ENCODE measurements at regions not wholly inside any gene's neighbourhood (a gene's known extent, or its start where the extent isn't known, plus 50 kb on each side); places are given as distances from the start of the nearest gene placed in this dataset.

DNA sequence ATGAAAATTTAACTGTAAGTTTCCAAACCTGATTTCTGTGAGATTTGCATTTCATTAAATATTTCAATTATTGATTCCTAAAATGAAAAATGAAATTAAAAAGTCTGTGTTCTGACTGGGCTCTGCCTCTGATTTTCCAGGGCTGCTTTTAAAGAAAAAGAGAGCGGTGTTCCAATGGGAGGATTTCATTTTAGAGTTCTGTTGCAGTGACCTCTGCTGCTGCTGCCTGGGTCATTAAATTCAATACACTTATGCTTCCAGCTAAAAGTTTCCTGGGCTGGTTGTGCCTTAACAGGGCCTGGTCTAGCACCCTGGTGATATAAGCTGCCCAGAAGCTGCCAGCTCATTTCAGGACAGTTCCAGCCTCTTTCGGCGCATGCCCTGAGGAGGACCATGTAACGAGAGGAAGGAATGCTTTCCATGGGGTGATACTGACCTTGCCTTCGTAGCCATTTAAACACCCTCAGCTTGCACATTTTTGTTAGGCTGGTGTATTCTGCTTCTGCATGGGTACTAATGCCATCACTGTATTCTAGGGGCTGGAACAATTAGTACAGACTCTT lies 93.3 kb downstream of the TMEM174 start:
- DNase-seq (ENCODE audit: low spot score): no peak

DNA sequence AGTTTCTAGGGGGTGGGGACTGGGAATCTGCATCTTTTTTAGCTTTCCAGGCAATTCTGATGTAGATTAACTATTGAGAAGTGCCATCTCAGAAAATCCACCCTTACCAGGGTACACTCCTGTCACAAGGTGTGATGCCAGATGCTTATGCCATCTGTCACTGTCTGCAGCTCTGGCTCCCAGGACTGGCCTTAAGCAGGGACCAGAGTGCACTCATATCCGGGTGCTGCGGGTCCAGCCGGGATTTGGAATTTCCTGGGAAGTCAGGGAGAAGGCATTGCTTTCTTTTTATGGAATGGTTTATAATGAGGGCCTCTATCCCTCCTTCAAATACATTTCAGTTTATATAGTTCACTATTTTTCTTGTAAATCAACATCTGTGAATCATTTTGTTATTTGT lies 92.6 kb downstream of the TMEM174 start:
- DNase-seq (ENCODE audit: low spot score): no peak

DNA sequence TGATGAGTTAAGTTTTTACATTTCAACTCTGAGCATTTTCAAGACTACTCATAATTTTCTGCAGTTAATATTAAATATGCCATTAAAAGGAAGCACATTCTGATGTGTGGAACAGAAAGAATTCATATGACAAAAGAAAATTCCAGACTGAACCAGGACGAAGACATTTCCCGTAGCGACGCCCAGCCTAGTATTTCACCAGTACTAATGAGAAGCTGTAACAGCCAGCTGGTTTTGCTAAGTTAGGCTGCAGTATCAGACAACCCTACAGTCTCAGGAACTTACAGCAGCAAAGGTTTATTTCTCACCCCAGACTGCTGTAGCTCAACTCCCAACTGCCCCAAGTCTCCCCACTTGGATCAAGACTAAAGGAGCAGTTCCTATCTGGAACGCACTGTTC lies 91.6 kb downstream of the TMEM174 start:
- DNase-seq (ENCODE audit: low spot score): no peak

DNA sequence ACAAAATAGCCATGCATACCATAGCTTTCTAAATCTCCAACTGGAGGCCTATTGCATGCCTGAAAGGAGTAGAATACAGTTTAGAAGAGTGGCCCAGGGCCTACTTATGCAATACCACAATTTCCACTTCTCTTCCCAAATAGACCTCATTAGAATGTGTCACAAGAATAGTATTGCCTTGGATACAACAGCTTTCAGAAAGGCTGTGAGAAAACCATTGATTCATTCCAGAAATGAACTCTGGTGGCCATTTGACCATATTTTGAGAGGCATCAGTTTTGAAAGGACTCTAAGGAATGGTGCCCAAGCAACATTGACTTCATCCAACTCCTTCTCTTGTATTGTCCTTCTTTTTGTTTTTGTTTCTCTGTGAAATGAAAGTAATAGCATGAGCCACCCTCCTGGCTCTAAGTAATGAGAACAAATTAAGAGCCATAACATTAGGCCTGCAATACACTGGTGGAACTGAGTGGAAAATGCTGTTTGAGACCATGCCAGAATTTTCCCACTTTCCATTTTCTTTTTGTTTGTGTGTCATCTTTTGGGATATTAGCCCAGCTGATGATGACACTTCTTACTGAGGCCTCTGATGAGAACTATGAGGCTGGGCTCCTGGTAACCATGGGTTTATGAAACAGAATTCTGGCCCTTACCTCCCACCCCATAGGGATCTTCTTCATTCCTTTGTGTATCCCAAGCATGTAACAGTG lies 90.2 kb downstream of the TMEM174 start:
- no peak for DNase-seq (ENCODE audit: low spot score)

DNA sequence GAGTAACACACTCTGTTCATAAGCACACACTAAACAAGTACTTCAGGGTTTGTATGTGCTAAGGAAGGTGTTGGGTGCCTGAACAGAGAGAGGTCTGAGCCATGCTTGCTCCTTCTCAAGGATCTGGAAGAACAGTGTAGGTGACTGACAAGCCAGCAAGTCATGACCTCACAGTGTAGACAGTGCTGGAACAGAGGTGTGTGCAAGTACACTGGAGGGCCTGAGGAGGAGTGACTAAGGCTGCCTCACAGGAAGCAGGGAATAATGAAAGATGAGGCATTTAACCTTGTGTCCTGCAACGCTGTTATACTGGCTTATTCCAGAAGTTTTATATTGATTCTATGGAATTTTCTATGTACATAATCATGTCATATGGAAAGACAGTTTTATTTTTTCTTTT lies 83.9 kb downstream of the TMEM174 start:
- no peak for DNase-seq (ENCODE audit: low spot score)

DNA sequence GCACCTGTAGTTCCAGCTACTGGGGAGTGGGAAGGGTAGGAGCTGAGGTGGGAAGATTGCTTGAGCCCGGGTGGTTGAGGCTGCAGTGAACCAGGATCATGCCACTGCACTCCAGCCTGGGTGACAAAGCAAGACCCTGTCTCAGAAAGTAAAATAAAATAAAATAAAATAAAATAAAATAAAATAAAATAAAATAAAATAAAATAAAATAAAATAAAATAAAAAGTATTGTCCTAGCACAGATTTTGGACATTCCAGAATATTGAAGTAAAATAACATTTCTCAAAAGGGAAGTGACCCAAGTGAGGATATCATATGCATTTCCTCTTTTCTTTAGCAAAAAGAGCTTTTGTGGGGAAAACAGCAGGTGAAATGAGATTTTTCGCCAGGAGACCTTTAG lies 83.5 kb downstream of the TMEM174 start:
- DNase-seq (ENCODE audit: low spot score): no peak

DNA sequence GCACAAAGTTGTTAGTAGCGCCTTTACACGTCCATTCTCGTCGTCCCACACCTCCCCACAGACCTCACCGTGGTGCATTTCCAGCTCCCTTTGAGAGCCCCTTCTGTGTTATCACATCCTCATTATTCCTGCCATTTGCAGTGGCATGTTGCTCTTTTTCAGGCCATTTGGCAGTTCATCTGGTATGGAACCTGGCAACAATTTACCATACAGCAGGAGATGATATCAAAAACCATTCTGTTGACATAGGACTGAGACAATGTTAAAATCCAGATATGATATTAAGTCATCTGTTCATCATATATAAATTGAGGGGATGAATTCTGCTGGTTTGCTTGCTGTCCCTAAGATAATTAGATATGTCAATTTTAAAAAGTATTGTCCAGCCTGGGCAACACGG lies 83.0 kb downstream of the TMEM174 start:
- no peak for DNase-seq (ENCODE audit: low spot score)

DNA sequence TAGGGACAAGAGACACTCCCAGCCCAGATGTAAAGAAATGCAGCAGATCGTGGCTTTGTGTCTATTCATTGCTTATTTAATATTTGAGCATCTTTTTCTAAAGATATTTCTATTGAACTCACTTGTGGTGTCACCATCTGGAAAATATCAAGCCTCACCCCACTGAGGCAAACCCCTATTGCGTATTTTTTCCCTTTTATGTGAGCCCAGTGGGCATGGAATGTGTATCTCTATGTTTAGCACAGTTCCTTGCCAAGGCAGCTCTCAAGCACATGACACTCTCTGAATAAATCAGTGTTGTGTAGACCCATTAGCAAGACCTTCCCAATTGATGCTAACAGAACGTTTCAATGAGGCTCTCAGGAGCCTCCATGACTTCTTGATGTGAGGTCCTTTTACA lies 81.6 kb downstream of the TMEM174 start:
- DNase-seq (ENCODE audit: low spot score): no peak

DNA sequence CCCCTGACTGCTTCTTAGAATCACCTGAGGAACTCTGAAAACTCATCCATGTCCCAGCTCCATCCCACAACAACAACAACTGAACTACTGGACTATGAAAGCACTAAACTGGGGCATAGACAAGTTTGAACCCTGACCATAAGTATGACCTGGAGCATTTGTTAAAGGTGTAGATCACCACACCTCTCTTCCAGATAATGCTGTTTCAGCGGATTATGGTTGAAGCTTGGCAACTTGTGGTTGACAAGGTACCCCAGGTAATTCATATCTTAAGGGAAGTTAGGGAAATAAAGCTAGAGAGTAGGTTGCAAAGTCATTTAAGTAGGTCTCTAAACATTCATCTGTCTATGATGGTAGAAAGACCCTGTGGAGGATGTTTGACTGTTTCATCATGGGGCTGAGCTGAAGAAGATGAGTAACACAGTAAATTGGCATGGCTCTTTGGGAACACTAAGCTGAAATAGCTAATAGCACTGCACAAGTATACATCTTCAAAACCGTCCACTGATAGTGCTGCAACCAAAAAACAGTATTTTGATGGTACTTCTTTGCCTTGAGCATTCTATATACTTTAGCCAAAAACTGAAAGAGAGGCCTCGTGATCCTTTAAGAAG lies 80.2 kb downstream of the TMEM174 start:
- no peak for DNase-seq (ENCODE audit: low spot score)

DNA sequence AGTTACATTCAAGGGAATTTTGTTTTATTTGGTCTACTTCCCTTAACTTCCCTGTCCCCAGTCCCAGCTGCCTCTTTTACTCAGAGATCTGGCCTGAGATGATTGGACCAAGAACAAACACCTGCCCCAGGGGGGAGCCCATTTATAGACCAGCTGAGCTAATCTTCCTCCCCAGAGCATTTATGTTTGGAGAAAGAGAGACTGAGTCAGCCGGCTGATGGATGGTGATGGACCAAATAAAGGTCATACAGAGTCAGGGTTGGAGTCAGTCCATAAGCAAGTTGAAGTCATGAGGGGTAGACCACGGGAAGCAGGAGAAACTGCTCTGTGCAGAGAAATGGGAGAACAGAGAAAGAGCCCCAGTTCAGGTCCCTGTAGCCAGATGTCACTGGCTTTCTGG lies 77.7 kb downstream of the TMEM174 start:
- DNase-seq (ENCODE audit: low spot score): no peak

DNA sequence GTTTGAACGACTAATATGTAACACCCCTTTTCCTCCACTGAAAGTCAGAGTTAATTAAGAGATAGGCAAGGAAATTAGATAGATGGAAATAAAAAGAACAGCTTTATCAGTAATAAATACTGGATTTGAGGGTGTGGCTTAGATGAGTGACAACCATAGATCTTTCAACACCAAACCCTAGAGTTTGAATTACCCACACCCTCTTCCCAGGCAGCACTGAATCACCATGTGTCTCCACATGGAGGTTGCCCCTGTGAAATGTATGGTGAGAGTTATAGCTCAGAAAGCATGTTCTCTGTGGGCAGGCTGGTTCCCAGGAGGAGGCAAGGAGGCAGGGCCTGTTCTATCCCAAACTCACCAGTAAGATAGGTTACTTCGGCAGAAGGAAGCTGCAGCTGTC lies 69.7 kb downstream of the TMEM174 start:
- no peak for DNase-seq (ENCODE audit: low spot score)

DNA sequence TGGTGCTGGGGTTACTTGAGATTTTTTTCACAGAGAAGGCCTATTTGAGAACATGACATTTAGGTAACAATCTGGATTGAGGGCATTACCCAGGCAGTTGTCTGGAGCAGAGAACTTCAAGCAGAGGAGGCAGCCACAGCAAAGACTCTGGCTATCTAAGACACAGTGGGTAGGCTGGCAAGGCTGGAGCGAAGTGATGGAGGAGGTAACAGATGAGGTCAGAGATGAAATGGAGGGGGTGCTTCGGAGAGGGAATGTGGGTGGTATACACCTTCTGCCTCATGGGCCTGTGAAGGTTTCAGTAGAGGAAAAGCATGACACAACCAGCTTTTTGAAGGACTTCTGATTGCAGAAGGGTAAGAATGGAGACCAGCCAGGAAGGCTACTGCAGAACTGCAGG lies 65.9 kb downstream of the TMEM174 start:
- DNase-seq (ENCODE audit: low spot score): no peak

DNA sequence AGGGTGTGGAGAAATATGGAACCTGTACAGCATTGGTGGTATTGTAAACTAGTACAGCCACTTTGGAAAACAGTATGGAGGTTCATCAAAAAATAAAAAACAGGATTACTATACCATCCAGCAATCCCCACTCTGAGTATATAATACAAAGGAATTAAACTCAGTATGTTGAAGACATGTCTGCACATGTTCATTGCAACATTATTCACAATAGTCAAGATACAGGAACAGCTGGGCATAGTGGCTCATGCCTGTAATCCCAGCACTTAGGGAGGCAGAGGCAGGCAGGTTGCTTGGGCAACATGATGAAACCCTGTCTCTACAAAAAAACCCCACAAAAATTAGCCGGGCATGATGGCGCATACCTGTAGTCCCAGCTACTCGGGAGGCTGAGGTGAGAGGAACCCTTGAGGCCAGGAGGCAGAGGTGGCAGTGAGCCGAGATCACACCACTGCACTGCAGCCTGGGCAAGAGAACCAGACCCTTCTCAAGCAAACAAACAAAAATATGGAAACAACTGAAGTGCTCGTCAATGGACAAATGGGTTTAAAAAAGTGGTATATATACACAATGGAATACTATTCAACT lies 63.6 kb downstream of the TMEM174 start:
- DNase-seq (ENCODE audit: low spot score): no peak

DNA sequence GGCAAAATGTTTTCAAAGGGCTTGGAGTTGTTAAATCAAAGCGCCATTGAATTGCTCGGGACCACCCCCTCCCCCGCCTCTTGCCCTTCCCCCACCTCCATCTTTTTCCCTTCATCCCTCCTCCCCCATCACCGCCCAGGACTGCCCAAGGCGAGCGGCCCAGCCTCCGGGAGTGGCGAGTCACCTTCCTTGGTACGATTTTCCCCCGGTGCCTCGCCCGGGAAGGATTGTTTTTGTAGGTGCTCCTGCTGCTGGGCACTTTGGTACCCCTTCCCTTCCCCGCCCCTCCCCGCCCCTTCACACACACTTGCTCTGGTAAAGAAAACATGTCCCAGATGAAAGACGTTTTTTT lies 61.2 kb downstream of the TMEM174 start:
- DNase-seq (ENCODE audit: low spot score): no peak

DNA sequence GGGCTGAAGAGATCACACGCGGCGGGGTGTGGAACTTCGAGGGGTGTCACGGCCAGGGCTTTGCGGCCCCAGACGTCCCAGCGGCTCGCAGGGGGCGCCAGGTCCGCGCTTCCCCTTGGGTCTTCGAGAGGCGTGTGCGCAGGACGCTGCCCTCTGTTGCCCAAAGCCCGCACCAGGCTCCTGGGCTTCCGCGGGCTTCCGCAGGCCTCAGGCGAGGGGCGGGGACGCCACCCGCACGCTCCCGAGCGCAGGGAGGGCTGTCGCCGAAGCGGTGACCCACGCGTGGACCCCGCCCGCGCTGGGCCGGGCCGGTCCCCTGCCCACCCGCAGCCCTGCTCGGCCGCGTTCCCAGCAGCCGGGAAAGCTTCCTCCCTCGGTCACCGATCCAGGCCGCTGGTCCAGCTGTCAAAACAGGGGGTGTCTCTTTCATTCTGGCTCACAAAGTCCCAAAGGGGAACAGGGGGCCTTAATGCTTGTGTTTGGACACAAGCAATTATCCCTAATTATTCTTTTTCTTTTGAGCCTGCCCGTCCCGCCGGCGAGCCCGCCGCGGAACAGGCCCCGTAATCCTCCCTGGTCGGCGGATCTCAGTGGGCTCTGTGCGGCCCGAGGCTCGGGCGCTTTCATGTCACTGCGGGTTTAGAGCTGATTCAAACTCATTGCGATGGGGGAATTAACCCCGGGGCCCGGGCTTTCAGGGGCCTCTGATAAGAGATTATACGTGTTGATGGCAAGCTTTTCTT lies 60.6 kb downstream of the TMEM174 start:
- DNase-seq (ENCODE audit: low spot score): no peak

DNA sequence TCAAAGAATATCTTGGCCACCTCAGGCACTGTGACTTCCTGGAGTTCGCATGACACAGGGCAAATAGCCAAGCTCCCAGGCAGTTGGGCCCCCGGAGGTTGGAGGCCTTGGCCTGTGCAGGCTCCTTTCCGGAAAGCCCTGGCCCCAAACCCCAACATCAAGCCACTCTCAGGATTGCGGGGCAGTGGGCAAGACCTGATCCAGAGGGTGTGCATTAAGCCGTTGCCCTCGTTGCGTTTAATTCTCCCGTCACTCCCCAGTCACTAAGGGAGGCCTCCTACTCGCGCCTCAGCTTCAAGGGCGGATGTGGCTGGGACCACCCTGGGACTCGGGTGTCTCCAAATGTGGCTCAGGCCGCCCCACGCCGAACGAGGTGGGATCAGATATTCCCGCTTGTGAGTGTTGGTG lies 60.1 kb downstream of the TMEM174 start:
- DNase-seq (ENCODE audit: low spot score): no peak

DNA sequence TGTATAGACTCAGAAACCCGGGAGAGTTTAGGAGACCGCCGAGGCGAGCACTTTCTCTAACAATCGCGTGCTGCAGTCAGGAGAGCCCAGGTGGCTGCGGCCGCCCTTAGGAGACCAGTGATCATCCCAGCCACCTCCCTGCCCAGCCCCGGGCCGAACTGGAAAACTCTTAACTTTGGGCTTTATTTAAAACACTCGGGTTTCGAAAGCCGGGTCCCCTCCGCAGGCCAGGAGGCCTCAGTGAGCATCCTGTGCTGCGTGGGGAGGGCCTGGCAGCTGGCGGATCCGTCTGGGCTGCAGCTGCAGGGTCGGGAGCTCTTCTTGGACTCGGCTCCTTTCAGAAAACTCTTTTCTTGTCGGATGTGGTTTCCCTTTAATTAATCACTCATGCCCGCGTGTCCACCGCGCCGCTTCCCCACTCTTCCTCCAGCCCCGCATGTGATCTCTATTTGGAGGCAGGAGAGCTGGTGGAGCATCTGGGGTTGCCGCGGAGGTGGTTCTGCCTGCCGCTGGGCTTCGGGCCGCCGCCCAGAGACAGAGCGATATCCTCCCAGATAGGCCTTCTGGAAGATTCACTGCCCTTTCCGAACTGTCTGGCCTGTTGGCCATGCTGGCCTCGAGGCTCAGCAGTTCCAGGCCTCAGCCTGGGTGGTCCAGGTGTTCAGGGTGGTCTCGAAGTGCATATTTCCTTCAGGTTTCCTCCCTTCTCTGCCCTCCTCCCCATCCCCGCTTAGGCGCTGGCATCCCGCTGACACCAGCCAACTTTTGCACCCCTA lies 59.5 kb downstream of the TMEM174 start:
- no peak for DNase-seq (ENCODE audit: low spot score)

DNA sequence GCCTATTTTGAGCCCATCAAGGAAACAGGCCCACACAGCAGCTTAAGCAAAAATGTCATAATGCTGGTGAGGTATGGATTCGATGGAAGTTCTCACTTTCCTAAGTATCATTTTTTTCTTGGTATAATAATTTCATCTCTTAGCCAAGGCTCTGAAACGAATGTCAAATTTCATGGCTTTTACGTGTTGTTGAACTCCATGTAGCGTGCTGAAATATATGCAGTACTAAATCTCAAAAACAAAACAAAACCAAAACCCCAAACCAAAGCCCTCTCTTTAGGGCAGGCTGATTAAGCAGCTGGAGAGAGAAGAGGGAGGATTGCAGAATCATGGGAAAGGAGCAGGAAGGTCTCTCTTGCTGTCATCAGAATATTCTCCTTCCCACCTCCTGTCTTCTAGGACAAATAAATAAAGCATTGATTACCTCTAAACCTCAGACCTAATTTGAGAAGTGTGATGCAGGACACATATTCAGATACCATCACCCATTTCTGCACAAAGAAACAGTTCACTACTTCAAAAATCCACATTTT lies 58.3 kb downstream of the TMEM174 start:
- DNase-seq (ENCODE audit: low spot score): no peak

DNA sequence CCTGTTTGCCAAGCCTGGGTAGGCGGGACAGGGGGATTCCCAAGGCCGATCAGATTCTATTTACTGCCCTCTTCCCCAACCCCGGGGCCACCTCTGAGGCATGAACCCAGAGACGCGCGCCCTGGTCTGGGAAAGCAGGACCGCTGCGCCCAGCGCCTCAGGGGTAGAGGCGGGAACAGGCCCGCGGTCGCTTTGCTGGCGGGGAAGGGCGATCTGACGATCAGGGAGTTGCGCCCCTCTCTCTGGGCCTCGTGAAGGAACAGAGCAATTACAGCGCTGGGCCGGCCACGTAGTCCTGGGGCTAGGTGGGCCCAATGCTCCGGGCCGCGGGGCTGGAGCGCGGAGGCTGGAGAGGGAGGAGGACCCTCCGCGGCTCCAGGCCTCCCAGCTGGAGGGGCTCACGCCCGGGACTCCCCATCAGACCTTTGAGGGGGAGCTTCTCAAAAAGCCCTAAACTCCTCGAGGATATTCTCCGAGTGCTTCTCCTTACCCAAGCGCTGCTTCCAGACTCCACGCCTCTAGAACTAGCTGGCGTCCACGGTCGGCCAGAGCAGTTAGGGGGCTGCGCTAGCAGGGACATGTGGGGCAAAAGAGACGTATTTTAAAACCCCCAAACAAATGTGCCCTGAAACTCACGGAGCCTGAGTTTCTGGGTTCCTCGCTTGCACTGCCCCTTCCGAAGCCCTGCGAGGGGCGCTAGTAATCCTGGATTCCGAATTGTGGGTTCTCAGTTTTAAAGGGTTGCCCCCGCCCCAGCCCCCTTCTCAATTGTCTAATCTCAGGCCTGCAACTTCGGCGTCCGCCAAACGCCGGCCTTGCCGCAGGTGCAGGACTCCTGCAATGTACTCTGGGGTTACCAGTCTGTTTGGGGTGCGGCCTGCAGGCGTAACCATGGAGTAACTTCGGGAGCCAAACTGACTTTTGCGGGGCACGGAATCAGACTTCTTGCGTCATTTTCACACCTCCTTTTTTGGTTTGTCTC lies 57.6 kb downstream of the TMEM174 start:
- DNase-seq (ENCODE audit: low spot score): no peak

DNA sequence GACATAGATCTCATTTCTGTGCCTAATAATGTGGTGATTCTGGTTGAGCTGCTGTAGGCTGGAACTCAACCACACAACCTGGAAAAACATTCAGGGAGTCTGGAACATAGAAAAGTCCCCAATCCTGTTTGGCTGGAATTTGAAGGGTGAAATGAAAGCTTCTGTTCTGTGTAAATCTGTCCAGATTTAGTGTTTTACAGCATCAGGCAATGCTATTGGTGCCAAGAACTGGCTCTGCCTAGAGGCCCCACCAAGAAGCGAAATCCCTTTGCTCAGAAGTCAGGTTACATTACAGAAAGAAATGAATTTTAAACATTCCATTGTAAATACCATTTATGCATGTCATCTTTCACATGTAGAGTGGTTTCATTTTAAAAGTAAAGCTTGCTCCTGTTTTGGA lies 56.3 kb downstream of the TMEM174 start:
- DNase-seq (ENCODE audit: low spot score): no peak

DNA sequence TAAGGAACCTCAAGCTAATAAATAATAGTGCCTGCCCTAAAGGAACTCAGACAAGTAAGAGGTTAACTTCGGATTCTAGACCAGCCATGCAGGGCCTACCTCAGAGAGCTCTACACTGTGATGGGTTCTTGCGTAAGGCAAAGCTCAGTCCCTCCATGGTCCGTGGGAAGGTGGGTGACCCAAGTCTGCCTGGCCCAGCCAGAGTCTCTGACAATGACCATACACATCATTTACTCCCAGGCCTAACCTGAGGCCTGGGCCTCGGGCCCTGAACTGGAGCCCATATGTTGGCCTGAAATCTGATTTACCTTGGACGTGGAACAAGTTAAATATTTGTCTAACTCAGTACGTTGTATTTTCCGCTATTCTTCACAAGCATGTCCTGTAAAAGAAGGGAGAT lies 55.1 kb downstream of the TMEM174 start:
- no peak for DNase-seq (ENCODE audit: low spot score)
